ENCODE measurements at regions not wholly inside any gene's neighbourhood (a gene's known extent, or its start where the extent isn't known, plus 50 kb on each side); places are given as distances from the start of the nearest gene placed in this dataset.

- Histone ChIP-seq H3K9me3 (ENCODE audit: control insufficient read depth in 1 of 2, insufficient read depth in 1 of 2, low read depth in 1 of 2, low read length in 2 of 2) (no peaks in the 10 kb centered on the region), H3K79me2 (ENCODE audit: insufficient read depth, low read length) (no peaks in the 10 kb centered on the region), H3K36me3 (ENCODE audit: control insufficient read depth in 1 of 2, insufficient read depth in 2 of 2, low read length in 2 of 2) (no peaks in the 10 kb centered on the region), H2AFZ (ENCODE audit: low read depth, low read length, poor library complexity, severe bottlenecking) (no peak overlapping the region), H3K4me3 (replicated peaks in 1 of 2; ENCODE audit: low read depth in 1 of 2, low read length in 2 of 2) (no peak overlapping the region), H4K20me1 (ENCODE audit: insufficient read depth) (no peaks in the 10 kb centered on the region), H3K9me2 (ENCODE audit: insufficient read depth) (no peaks in the 10 kb centered on the region), H3K27ac (ENCODE audit: low read depth, low read length) (no peak overlapping the region), H3K27me3 (ENCODE audit: insufficient read depth, low read length) (no peaks in the 10 kb centered on the region), H3K9ac (ENCODE audit: low read length) (no peak overlapping the region), H3K4me1 (ENCODE audit: control insufficient read depth in 1 of 2, insufficient read depth in 2 of 2, low read length in 2 of 2) (no peaks in the 10 kb centered on the region), H3K4me2 (ENCODE audit: low read length) (no peak overlapping the region)
- TF ChIP-seq FOSL1 (IDR thresholded peaks at IDR 0.05; ENCODE audit: low read depth) (no peak), EZH2phosphoT487 (IDR thresholded peaks at IDR 0.05; ENCODE audit: borderline replicate concordance) (no peak), SRF (IDR thresholded peaks at IDR 0.05; ENCODE audit: low read depth) (no peak), MAX (IDR thresholded peaks at IDR 0.05) (no peak), JUND (IDR thresholded peaks at IDR 0.05) (no peak), CEBPB (IDR thresholded peaks at IDR 0.05; ENCODE audit: low read depth) (no peak), SP1 (IDR thresholded peaks at IDR 0.05; ENCODE audit: low read depth) (no peak), RAD21 (IDR thresholded peaks at IDR 0.05; ENCODE audit: low read depth) (no peak), YY1 (IDR thresholded peaks at IDR 0.05; ENCODE audit: extremely low read depth, insufficient replicate concordance, low read depth, low read length) (no peak), ATF3 (IDR thresholded peaks at IDR 0.05) (no peak), CBX3 (IDR thresholded peaks at IDR 0.05; ENCODE audit: low read depth) (no peak), TCF7L2 (IDR thresholded peaks at IDR 0.05; ENCODE audit: borderline replicate concordance, extremely low read depth, insufficient read depth, insufficient read length) (no peak)
- TF ChIP-seq, protein P1, sequence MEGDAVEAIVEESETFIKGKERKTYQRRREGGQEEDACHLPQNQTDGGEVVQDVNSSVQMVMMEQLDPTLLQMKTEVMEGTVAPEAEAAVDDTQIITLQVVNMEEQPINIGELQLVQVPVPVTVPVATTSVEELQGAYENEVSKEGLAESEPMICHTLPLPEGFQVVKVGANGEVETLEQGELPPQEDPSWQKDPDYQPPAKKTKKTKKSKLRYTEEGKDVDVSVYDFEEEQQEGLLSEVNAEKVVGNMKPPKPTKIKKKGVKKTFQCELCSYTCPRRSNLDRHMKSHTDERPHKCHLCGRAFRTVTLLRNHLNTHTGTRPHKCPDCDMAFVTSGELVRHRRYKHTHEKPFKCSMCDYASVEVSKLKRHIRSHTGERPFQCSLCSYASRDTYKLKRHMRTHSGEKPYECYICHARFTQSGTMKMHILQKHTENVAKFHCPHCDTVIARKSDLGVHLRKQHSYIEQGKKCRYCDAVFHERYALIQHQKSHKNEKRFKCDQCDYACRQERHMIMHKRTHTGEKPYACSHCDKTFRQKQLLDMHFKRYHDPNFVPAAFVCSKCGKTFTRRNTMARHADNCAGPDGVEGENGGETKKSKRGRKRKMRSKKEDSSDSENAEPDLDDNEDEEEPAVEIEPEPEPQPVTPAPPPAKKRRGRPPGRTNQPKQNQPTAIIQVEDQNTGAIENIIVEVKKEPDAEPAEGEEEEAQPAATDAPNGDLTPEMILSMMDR (IDR thresholded peaks at IDR 0.05 in 2 of 3, conservative IDR thresholded peaks at IDR 0.05 in 1 of 3; ENCODE audit: borderline replicate concordance in 1 of 3, insufficient read depth in 1 of 3, low read depth in 2 of 3, low read length in 2 of 3), result no peak
- TF ChIP-seq, protein P2, sequence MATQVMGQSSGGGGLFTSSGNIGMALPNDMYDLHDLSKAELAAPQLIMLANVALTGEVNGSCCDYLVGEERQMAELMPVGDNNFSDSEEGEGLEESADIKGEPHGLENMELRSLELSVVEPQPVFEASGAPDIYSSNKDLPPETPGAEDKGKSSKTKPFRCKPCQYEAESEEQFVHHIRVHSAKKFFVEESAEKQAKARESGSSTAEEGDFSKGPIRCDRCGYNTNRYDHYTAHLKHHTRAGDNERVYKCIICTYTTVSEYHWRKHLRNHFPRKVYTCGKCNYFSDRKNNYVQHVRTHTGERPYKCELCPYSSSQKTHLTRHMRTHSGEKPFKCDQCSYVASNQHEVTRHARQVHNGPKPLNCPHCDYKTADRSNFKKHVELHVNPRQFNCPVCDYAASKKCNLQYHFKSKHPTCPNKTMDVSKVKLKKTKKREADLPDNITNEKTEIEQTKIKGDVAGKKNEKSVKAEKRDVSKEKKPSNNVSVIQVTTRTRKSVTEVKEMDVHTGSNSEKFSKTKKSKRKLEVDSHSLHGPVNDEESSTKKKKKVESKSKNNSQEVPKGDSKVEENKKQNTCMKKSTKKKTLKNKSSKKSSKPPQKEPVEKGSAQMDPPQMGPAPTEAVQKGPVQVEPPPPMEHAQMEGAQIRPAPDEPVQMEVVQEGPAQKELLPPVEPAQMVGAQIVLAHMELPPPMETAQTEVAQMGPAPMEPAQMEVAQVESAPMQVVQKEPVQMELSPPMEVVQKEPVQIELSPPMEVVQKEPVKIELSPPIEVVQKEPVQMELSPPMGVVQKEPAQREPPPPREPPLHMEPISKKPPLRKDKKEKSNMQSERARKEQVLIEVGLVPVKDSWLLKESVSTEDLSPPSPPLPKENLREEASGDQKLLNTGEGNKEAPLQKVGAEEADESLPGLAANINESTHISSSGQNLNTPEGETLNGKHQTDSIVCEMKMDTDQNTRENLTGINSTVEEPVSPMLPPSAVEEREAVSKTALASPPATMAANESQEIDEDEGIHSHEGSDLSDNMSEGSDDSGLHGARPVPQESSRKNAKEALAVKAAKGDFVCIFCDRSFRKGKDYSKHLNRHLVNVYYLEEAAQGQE (IDR thresholded peaks at IDR 0.05; ENCODE audit: low read depth), result no peak
- no TSS peak for BruUV-seq (replicated peaks)
- CTCF ChIA-PET, result no interaction called here
- RAD21 ChIA-PET (ENCODE audit: low non-redundant PET in 1 of 2, low total read pairs in 2 of 2, uncharacterized antibody in 2 of 2, unreplicated experiment in 2 of 2), result no interaction called here
- no peak for ATAC-seq
- no peak for DNase-seq (ENCODE audit: low read depth, low spot score)
- POLR2A ChIA-PET, result no interaction called here
- intact Hi-C loops (cut with micrococcal nuclease), result no loop called here
Observed at GRCh38 chrX:99192421-99192820, 1217.7 kb downstream of the PCDH19 start.
